ENCODE measurements at regions not wholly inside any gene's neighbourhood (a gene's known extent, or its start where the extent isn't known, plus 50 kb on each side); places are given as distances from the start of the nearest gene placed in this dataset.

DNA sequence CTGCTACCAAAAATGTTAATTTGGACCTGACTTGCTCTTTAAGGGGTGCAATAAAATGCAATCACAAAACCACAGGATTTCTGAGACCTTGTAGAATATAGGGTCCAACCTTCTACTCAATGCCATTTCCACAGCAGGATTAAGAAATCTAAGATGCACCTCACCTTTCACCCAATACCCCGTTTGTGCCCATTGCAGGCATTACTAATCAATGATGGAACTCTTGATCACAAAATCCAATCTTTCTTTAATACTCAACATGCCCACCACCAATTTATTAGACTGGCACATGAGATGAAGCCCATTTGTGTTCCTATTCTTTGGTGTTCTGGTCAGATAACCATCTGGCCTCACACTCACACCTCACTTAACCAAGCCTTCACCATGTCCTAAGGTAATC, 117.2 kb upstream of the IGSF21 start:
- H3K9me3 Mint-ChIP-seq (ENCODE audit: insufficient read depth), result no peaks in the 10 kb centered on the region
- H3K36me3 ChIP-seq (replicated peaks in 1 of 2; ENCODE audit: control extremely low read depth in 1 of 2, control insufficient read depth in 1 of 2, extremely low read depth in 1 of 2, insufficient read depth in 2 of 2, low read length in 1 of 2), result no peaks in the 10 kb centered on the region
- no peaks in the 10 kb centered on the region for H3K79me2 ChIP-seq (ENCODE audit: control insufficient read depth, insufficient read depth, low read length)
- H4K20me1 ChIP-seq (ENCODE audit: control insufficient read depth, insufficient read depth, low read length, poor library complexity, severe bottlenecking), result no peaks in the 10 kb centered on the region
- ChIA-PET POLR2A (no interaction called here), CTCF (no interaction called here)
- ATAC-seq (ENCODE audit: low read depth), result no peak
- H3K4me3 Mint-ChIP-seq, result no peak overlapping the region
- H3K27me3 ChIP-seq (replicated peaks in 1 of 4; ENCODE audit: control extremely low read depth in 1 of 4, control insufficient read depth in 3 of 4, insufficient read depth in 4 of 4, low read length in 3 of 4), result no peaks in the 10 kb centered on the region
- 43% methylated on average over 1 of the region's 1 CpG for WGBS (ENCODE audit: insufficient coverage)
- no peak for DNase-seq
- intact Hi-C loops (cut with micrococcal nuclease), result no loop called here
- no peak overlapping the region for H2AFZ ChIP-seq (ENCODE audit: insufficient read depth, low read depth, low read length, poor library complexity, severe bottlenecking)
- no peaks in the 10 kb centered on the region for H3K4me1 Mint-ChIP-seq
- H3K4me2 ChIP-seq (replicated peaks; ENCODE audit: low read depth, low read length, poor library complexity, severe bottlenecking), result no peak overlapping the region
- no peak overlapping the region for H3K27ac Mint-ChIP-seq
- no peaks in the 10 kb centered on the region for H3K4me1 ChIP-seq (ENCODE audit: control insufficient read depth in 2 of 2, insufficient read depth in 2 of 2, low read length in 2 of 2)
- peaks cover 22% of the 10 kb centered on the region for H3K27me3 Mint-ChIP-seq
- no peak for TF ChIP-seq CTCF (IDR thresholded peaks at IDR 0.05)
- TF ChIP-seq EZH2 (IDR thresholded peaks at IDR 0.05; ENCODE audit: borderline replicate concordance, insufficient read depth, low read depth, low read length, poor library complexity, severe bottlenecking), result no peak
- H3K9me3 ChIP-seq (ENCODE audit: control extremely low read depth in 1 of 3, control insufficient read depth in 2 of 3, insufficient read depth in 1 of 3, low read length in 2 of 3), result peaks cover 0 to 11% (median 0%) of the 10 kb centered on the region in 3 donors
- H3K4me3 ChIP-seq (ENCODE audit: control extremely low read depth in 1 of 5, extremely low read depth in 1 of 5, insufficient read depth in 1 of 5, low read depth in 2 of 5, low read length in 4 of 5), result no peak overlapping the region
- H3K9ac ChIP-seq (ENCODE audit: low read length), result no peak overlapping the region
- H3K27ac ChIP-seq (ENCODE audit: low read length in 2 of 2), result no peak overlapping the region

GRCh38 chr1:17991996-17992395, 115.6 kb upstream of the IGSF21 start:
- Mint-ChIP-seq H3K4me3 (no peak overlapping the region), H3K27ac (no peak overlapping the region), H3K27me3 (peaks cover 34% of the 10 kb centered on the region), H3K4me1 (no peaks in the 10 kb centered on the region), H3K9me3 (ENCODE audit: insufficient read depth) (peaks cover 3% of the 10 kb centered on the region)
- H2AFZ ChIP-seq (ENCODE audit: insufficient read depth, low read depth, low read length, poor library complexity, severe bottlenecking), result no peak overlapping the region
- WGBS (ENCODE audit: insufficient coverage), result 84% methylated on average over 4 of the region's 4 CpGs
- H3K79me2 ChIP-seq (ENCODE audit: control insufficient read depth, insufficient read depth, low read length), result no peaks in the 10 kb centered on the region
- H3K9ac ChIP-seq (ENCODE audit: low read length), result no peak overlapping the region
- H3K9me3 ChIP-seq (ENCODE audit: control extremely low read depth in 1 of 3, control insufficient read depth in 2 of 3, insufficient read depth in 1 of 3, low read length in 2 of 3), result no peaks in the 10 kb centered on the region
- H3K36me3 ChIP-seq (replicated peaks in 1 of 2; ENCODE audit: control extremely low read depth in 1 of 2, control insufficient read depth in 1 of 2, extremely low read depth in 1 of 2, insufficient read depth in 2 of 2, low read length in 1 of 2), result no peaks in the 10 kb centered on the region
- intact Hi-C loops (cut with micrococcal nuclease), result no loop called here
- H3K4me3 ChIP-seq (ENCODE audit: control extremely low read depth in 1 of 5, extremely low read depth in 1 of 5, insufficient read depth in 1 of 5, low read depth in 2 of 5, low read length in 4 of 5), result no peak overlapping the region
- POLR2A ChIA-PET, result no interaction called here
- no peak for ATAC-seq (ENCODE audit: low read depth)
- no peak for DNase-seq
- H4K20me1 ChIP-seq (ENCODE audit: control insufficient read depth, insufficient read depth, low read length, poor library complexity, severe bottlenecking), result no peaks in the 10 kb centered on the region
- no peak overlapping the region for H3K27ac ChIP-seq (ENCODE audit: low read length in 2 of 2)
- no peaks in the 10 kb centered on the region for H3K27me3 ChIP-seq (replicated peaks in 1 of 4; ENCODE audit: control extremely low read depth in 1 of 4, control insufficient read depth in 3 of 4, insufficient read depth in 4 of 4, low read length in 3 of 4)
- no peak overlapping the region for H3K4me2 ChIP-seq (replicated peaks; ENCODE audit: low read depth, low read length, poor library complexity, severe bottlenecking)
- no peaks in the 10 kb centered on the region for H3K4me1 ChIP-seq (ENCODE audit: control insufficient read depth in 2 of 2, insufficient read depth in 2 of 2, low read length in 2 of 2)
- CTCF ChIA-PET, result no interaction called here
- no peak for TF ChIP-seq EZH2 (IDR thresholded peaks at IDR 0.05; ENCODE audit: borderline replicate concordance, insufficient read depth, low read depth, low read length, poor library complexity, severe bottlenecking)
- no peak for TF ChIP-seq CTCF (IDR thresholded peaks at IDR 0.05)
